ENCODE measurements at regions not wholly inside any gene's neighbourhood (a gene's known extent, or its start where the extent isn't known, plus 50 kb on each side); places are given as distances from the start of the nearest gene placed in this dataset.

DNA sequence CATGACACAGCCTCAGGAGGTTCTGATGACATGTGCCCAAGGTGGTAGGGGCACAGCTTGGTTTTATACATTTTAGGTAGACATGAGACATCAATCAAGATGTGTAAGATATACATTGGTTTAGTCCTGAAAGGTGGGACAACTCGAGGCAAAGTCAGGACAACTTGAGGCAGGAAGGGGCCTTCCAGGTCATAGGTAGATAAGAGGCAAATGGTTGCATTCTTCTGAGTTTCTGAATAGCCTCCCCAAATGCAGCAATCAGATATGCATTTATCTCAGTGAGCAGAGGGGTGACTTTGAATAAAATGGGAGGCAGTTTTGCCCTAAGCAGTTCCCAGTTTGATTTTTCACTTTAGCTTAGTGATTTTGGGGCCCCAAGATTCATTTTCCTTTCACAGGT, 91.6 kb downstream of the CHCHD4 start:
- TF ChIP-seq, protein P1, sequence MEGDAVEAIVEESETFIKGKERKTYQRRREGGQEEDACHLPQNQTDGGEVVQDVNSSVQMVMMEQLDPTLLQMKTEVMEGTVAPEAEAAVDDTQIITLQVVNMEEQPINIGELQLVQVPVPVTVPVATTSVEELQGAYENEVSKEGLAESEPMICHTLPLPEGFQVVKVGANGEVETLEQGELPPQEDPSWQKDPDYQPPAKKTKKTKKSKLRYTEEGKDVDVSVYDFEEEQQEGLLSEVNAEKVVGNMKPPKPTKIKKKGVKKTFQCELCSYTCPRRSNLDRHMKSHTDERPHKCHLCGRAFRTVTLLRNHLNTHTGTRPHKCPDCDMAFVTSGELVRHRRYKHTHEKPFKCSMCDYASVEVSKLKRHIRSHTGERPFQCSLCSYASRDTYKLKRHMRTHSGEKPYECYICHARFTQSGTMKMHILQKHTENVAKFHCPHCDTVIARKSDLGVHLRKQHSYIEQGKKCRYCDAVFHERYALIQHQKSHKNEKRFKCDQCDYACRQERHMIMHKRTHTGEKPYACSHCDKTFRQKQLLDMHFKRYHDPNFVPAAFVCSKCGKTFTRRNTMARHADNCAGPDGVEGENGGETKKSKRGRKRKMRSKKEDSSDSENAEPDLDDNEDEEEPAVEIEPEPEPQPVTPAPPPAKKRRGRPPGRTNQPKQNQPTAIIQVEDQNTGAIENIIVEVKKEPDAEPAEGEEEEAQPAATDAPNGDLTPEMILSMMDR (IDR thresholded peaks at IDR 0.05), result no peak
- TF ChIP-seq ZFX (IDR thresholded peaks at IDR 0.05; ENCODE audit: borderline replicate concordance), result no peak

Measured in 22Rv1 (cell line).